Inflammatory macrophage treated with lipopolysaccharide for 1 hour (primary cell): ENCODE measurements at regions not wholly inside any gene's neighbourhood (a gene's known extent, or its start where the extent isn't known, plus 50 kb on each side); places are given as distances from the start of the nearest gene placed in this dataset.

ENCODE experiments used
- DNase-seq, 2 donors: peaks; one replicate each; pipeline ENCODE4 v3.0.0-alpha.2; 2020 to 2022

- no peak for DNase-seq
Measured at GRCh38 chr2:139940686-139941085, 1160.5 kb upstream of the NXPH2 start.

- DNase-seq, result no peak
Measured at GRCh38 chr2:139925903-139926302, 1145.7 kb upstream of the NXPH2 start.

- DNase-seq, result no peak
Measured at GRCh38 chr2:139924070-139924469, 1143.9 kb upstream of the NXPH2 start.

DNA sequence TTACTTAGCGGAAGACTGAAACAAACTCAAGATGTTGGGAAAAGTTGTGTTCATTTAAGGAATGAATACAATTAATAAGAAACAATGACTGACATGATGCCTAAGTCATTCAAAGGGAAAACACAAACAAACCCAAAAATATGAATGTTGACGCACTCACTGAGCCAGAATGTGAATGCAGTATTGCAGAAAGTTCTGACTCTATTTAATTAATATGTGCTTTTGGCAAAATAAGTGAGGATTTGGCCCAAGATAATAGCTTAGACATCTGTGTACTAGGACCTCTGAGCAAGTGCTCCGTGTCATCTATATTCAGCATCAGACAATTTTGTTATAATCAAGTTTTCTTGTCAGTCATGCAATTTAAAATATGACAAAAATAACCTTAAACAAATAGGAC, 1138.8 kb upstream of the NXPH2 start:
- DNase-seq, result no peak

- DNase-seq, result no peak
Measured at GRCh38 chr2:139917690-139918384, 1137.6 kb upstream of the NXPH2 start.

DNA sequence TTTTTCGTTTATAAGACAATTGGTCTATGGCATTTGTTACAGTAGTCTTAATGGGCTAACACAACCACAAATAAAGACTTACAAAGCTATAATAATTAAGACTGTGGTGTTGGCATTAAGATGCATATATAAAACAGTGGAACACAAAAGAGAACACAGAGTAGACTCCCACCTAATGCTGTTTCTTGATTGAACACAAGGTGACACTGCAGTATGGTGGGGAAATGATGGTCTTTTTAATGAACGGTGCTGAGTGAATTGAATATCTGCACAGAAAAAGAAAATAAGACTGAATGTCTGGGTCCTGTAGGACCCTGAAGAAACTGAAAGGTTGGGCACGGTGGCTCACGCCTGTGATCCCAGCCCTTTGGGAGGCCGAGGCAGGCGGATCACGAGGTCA, 1136.6 kb upstream of the NXPH2 start:
- DNase-seq, result no peak

- DNase-seq, result no peak
Measured at GRCh38 chr2:139911160-139911559, 1131.0 kb upstream of the NXPH2 start.

DNA sequence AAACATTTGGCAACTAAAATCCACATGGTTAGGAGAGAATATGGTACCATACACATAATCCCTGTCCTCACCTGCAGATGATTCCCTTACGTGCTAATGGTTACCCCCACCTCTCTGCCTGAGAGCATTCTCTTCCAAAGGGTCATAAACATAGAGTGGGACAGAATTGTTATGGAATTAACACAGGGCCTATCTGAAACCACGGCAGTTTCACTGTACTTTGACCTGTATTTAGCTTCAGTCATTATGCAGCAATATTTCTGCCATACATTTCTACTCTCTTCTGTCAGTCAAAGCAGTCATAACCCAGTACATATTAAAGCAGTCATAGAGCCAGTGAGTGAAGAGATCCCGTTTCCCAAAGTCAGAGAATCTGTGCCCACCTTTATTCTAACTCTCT, 1128.9 kb upstream of the NXPH2 start:
- no peak for DNase-seq

DNA sequence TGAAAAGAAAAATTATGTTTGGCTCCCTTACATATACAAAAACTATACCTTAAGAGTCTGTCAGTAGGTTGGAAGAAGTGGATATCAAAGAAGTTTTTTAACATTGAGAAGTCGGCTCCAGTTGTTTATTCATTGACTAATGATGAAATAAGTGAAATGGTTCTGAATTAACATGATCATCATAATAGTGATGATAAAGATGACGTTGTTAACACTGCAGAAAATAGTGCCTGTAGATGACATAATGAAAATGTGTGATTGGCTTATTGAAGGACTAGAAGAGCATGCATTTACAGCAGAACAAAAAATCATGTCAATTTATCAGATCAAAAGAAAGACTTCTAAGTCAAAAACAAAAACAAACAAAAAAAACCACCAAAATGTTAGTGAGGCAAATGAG, 1125.4 kb upstream of the NXPH2 start:
- no peak for DNase-seq

DNA sequence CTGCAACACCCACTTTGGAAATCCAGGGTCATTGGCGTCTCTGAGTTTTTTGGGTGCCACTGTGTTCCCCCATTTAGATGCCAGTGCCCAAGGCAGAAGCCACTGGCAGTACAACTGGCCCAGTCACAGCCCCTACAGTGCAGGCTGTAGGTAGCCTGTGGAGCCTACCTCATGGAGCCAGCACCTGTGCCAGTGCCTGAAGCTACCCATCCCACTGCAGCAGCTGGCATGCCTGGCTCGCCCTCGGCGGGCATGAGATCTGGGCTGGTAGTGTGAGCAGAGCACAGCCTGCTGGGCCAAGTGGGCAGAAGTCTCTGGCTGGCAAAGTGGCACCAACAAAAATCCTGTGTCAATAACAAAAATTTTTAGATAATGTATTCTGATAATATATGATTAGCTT, 1111.4 kb upstream of the NXPH2 start:
- no peak for DNase-seq

GRCh38 chr2:139885921-139886498, 1105.8 kb upstream of the NXPH2 start:
- DNase-seq, result no peak

DNA sequence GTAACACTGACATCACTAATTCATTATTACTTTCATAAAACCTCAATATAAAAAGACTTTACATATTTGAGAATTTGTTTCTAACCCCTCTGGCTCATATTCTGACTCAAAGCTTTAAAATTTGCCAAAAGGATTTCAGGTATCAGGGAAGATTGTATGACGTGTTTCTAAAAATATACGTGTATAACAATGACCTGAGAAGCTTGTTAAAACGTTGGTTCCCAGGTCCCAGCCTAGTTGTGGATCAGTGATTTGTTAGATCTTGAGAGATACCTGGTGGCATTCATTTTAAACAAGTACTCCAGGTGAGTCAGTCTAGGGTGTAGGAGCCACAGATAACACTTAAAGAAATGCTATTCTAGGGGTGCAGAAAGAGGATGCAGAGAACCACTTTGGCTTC, 1096.8 kb upstream of the NXPH2 start:
- no peak for DNase-seq

GRCh38 chr2:139876321-139876720, 1096.1 kb upstream of the NXPH2 start:
- DNase-seq, result no peak

GRCh38 chr2:139872503-139872902, 1092.3 kb upstream of the NXPH2 start:
- no peak for DNase-seq

DNA sequence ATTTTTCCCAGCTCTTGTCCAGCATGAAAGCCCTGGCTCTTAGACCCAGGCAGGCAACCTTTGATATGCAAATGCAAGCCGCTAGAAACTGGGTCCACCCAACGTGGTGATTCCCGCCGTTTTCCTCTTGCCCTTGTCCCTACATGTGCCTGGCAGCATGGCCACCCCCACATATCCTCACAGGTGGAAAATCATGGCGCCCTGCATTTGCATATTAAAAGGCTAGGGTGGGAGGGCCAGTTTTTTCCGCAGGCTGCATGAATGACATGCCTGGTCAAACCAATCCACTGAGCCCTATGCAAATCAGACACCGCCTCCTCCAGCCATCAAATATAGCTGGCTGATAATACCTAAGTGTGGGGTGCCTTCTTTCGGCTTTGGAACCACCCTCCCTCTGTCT, 1091.8 kb upstream of the NXPH2 start:
- DNase-seq, result no peak

GRCh38 chr2:139867601-139868226, 1087.5 kb upstream of the NXPH2 start:
- DNase-seq, result no peak

DNA sequence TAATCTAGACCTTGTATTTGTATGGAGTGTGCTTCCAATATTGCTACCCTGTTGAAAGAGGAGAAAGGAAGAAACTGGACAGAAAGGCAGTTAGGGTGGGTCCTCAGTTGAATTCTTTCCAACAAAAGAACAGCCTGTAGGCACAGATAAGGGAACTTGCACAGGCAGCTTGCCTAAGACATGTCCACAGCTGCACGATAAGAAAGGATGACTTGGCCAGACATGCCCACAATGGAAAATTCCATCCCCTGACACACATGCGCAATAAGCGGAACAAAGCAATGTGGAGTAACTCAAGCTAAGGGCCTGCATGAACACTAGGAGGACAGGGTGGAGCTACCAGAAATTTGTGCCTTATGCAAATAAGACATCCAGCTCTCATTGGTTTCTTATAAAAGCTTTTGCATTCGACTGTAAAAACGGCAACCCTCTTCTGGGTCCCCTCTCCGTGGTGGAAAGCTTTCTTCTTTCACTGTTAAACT, 1084.7 kb upstream of the NXPH2 start:
- DNase-seq, result no peak

DNA sequence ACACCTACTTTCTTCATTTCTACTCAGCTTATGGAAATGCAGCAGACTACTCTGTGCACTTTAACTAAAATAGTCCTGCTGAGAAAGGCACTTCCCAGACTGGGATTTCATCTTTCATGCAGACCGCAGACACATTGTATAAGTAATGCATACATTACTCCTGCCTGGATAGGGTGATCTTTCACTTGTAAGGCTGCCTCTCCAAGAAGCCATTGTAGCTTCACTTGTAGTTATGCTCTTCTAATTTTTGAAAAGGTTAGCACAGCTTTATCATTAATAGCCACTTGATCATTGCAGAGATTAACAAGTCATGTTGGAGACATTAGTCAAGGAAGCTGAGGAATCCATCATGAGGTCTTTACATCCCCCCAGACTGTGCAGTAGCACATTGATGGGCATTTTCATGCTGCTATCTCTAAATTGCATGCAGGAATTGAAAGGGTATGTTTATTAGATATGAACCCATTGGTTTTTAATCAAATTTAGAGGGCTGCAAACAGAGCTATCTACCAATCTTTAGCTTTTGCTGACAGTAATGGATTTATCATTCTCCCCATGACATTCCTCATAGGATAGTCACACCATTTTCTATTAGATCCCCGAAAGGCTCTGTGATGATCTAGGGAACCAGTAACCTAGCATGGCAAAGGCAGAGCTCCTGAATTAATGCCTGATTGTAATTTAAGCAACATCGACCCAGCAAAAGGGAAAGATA, 1074.7 kb upstream of the NXPH2 start:
- no peak for DNase-seq

DNA sequence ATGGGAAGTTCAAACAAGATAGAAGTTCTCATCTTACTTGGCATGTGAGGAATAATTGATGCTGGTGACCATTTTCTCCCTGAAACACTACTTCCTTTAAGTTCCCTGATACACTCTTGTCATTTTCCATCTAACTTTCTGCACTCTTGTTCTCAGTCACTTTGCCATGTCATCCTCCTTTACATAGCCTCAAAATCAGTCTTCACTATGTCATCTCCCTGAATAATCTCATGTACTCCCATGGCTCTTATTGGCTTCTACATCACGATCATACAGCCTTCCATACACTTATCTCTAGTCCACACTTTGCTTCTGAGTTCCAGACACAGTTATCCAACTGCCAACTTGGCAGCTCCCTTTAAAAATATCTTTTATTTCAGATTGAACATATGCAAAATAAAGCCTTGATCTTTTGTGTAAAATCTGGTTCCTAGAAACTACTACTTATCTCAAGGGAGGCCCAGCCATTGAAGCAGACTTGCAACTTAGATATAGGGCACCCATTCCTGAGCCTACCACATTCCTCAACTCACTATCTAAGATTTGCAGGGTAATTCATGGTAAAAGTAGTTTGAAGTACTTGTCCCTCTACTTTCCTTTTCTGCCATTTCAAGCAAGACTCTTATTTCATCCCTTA, 1070.2 kb upstream of the NXPH2 start:
- no peak for DNase-seq

GRCh38 chr2:139836769-139837168, 1056.6 kb upstream of the NXPH2 start:
- no peak for DNase-seq

DNA sequence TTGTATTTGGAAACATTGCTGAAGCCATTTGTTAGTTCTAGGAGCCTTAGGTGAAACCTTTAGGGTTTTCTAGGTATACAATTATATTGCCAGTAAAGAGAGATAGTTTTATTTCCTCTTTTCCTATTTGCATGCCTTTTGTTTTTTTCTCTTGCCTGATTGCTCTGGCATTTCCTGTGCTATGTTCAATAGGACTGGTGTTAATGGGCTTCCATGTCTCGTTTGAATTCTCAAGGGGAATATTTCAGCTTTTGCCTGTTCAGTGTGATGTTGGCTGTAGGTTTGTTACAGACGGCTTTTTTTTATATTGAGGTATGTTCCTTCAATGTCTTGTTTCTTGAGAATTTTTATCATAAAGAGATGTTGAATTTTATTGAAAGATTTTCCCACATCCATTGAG, 1054.9 kb upstream of the NXPH2 start:
- DNase-seq, result no peak

DNA sequence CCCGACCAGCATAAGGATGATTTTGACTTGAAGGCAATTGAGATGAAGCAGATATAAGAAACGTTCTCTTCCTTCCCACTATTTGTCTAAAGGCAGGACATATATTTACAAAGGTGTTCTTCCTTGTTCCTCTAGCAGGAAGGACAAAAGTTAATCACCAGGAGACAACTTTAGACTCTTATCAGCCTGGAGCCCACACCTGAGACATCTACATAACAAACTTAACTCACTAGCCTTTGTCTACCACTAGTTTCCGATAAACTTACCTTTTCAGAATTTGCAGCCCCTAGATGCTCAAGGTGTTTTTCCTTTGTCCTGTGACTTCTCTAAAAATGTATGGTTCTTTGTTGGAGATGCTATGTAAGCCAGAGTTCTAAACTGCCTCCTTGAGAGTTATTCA, 1047.8 kb upstream of the NXPH2 start:
- DNase-seq, result no peak

GRCh38 chr2:139825726-139826125, 1045.5 kb upstream of the NXPH2 start:
- no peak for DNase-seq
